B cell (primary cell): ENCODE measurements at regions not wholly inside any gene's neighbourhood (a gene's known extent, or its start where the extent isn't known, plus 50 kb on each side); places are given as distances from the start of the nearest gene placed in this dataset.

ENCODE experiments used
- ATAC-seq: fragments of 200-7000 bp; cut with Tn5 transposase; one replicate; pipeline ENCODE4 v1.10.0; 2021; ENCODE audit warnings: low read depth, mild to moderate bottlenecking, moderate number of reproducible peaks, moderate library complexity
- CTCF ChIA-PET: fragments of 350-600 bp; sonication (Branson Sonifier 250); formaldehyde crosslinking; loops from one replicate; lab custom pipeline; 2021; ENCODE audit warnings: antibody characterized with exemption, inconsistent platforms; lab: Charles Lee
- POLR2A ChIA-PET: fragments of 350-600 bp; sonication (Branson Sonifier 250); formaldehyde crosslinking; loops from one replicate; lab custom pipeline; 2021; ENCODE audit warnings: antibody characterized with exemption; lab: Charles Lee
- DNase-seq: peaks from one replicate; pipeline ENCODE4 v3.0.0; 2013
- H2AFZ ChIP-seq: 2 replicates; pipeline ENCODE4 v1.6.1; 2012; ENCODE audit warnings: mild to moderate bottlenecking, low read depth, low read length; ENCODE audit not compliant: insufficient read depth, poor library complexity, severe bottlenecking
- H3K27ac ChIP-seq, 2 donors: 1 replicate in 1 of 2; 2 replicates in 1 of 2; pipeline ENCODE4 v1.5.1; 2012 to 2013; ENCODE audit warnings: low read length in 2 of 2, mild to moderate bottlenecking in 2 of 2, moderate library complexity in 1 of 2
- H3K27me3 ChIP-seq, 4 experiments: fragments of 200-600 bp in 1 of 4; sonication (generic) in 1 of 4; replicated peaks in 1 of 4; 1 replicate in 2 of 4; 2 replicates in 2 of 4; pipeline versions ENCODE4 v1.6.1 to v1.7.0; 2013 to 2016; ENCODE audit warnings: low read length in 3 of 4, mild to moderate bottlenecking in 2 of 4, mixed read lengths in 1 of 4, moderate library complexity in 1 of 4; ENCODE audit not compliant: insufficient read depth in 4 of 4, control insufficient read depth in 3 of 4; ENCODE audit errors: control extremely low read depth in 1 of 4
- H3K36me3 ChIP-seq, 2 experiments: replicated peaks in 1 of 2; 1 replicate in 1 of 2; 2 replicates in 1 of 2; pipeline versions ENCODE4 v1.6.1 to v1.7.1; 2013; ENCODE audit warnings: low read length in 1 of 2; ENCODE audit not compliant: insufficient read depth in 2 of 2, control insufficient read depth in 1 of 2; ENCODE audit errors: control extremely low read depth in 1 of 2, extremely low read depth in 1 of 2
- H3K4me1 ChIP-seq, 2 donors: fragments of 200-600 bp in 1 of 2; sonication (generic) in 1 of 2; 1 replicate in 1 of 2; 2 replicates in 1 of 2; pipeline versions ENCODE4 v1.5.1 to v1.6.1; 2013 to 2017; ENCODE audit warnings: low read length in 2 of 2; ENCODE audit not compliant: control insufficient read depth in 2 of 2, insufficient read depth in 2 of 2
- H3K4me2 ChIP-seq: replicated peaks from 2 replicates; pipeline ENCODE3; 2012; ENCODE audit warnings: mild to moderate bottlenecking, low read depth, low read length; ENCODE audit not compliant: poor library complexity, severe bottlenecking
- H3K4me3 ChIP-seq, 5 experiments: fragments of 200-600 bp in 1 of 5; sonication (generic) in 1 of 5; 1 replicate in 3 of 5; 2 replicates in 2 of 5; pipeline versions ENCODE4 v1.5.1 to v1.7.0; 2011 to 2016; ENCODE audit warnings: low read length in 4 of 5, mild to moderate bottlenecking in 4 of 5, low read depth in 2 of 5, control low read depth in 1 of 5, moderate library complexity in 1 of 5; ENCODE audit not compliant: insufficient read depth in 1 of 5; ENCODE audit errors: control extremely low read depth in 1 of 5, extremely low read depth in 1 of 5
- H3K79me2 ChIP-seq: fragments of 200-600 bp; sonication (generic); one replicate; pipeline ENCODE4 v1.6.0; 2016; ENCODE audit warnings: low read length; ENCODE audit not compliant: control insufficient read depth, insufficient read depth
- H3K9ac ChIP-seq: fragments of 200-600 bp; sonication (generic); 2 replicates; pipeline ENCODE4 v1.6.1; 2017; ENCODE audit warnings: mild to moderate bottlenecking, low read length, moderate library complexity
- H3K9me3 ChIP-seq, 3 donors: one replicate each; pipeline versions ENCODE4 v1.6.1 to v1.7.1; 2013; ENCODE audit warnings: low read length in 2 of 3; ENCODE audit not compliant: control insufficient read depth in 2 of 3, insufficient read depth in 1 of 3; ENCODE audit errors: control extremely low read depth in 1 of 3
- H4K20me1 ChIP-seq: 2 replicates; pipeline ENCODE4 v1.6.0; 2012; ENCODE audit warnings: mild to moderate bottlenecking, low read length; ENCODE audit not compliant: insufficient read depth, control insufficient read depth, poor library complexity, severe bottlenecking
- H3K27ac Mint-ChIP-seq: one replicate; pipeline ENCODE4 v1.8.0; 2021; ENCODE audit warnings: mixed read lengths
- H3K27me3 Mint-ChIP-seq: one replicate; pipeline ENCODE4 v1.8.0; 2021; ENCODE audit warnings: mixed read lengths
- H3K4me1 Mint-ChIP-seq: one replicate; pipeline ENCODE4 v1.8.0; 2021; ENCODE audit warnings: mixed read lengths
- H3K4me3 Mint-ChIP-seq: one replicate; pipeline ENCODE4 v1.8.0; 2021; ENCODE audit warnings: mixed read lengths
- H3K9me3 Mint-ChIP-seq: one replicate; pipeline ENCODE4 v1.8.0; 2022; ENCODE audit warnings: mixed read lengths; ENCODE audit not compliant: insufficient read depth
- EZH2 ChIP-seq: IDR thresholded peaks from 2 replicates; pipeline ENCODE4 v1.6.1; 2012; ENCODE audit warnings: borderline replicate concordance, low read depth, mild to moderate bottlenecking, moderate library complexity, low read length; ENCODE audit not compliant: insufficient read depth, poor library complexity, severe bottlenecking
- WGBS: methylation state at CpG from one replicate; pipeline ENCODE4 v1.1.5; 2013; ENCODE audit warnings: missing lambda C conversion rate; ENCODE audit not compliant: insufficient coverage; 5-methylcytosine and 5-hydroxymethylcytosine counted together
- intact Hi-C: fragments of 100-400 bp; cut with micrococcal nuclease; formaldehyde crosslinking; loops from one replicate; pipeline ENCODE4 v1.10.0; 2022
- TF ChIP-seq, protein P1 (sequence below): fragments of 200-600 bp; IDR thresholded peaks from one replicate; pipeline ENCODE4 v1.8.0; 2022; ENCODE audit warnings: antibody characterized with exemption, mild to moderate bottlenecking

DNA sequence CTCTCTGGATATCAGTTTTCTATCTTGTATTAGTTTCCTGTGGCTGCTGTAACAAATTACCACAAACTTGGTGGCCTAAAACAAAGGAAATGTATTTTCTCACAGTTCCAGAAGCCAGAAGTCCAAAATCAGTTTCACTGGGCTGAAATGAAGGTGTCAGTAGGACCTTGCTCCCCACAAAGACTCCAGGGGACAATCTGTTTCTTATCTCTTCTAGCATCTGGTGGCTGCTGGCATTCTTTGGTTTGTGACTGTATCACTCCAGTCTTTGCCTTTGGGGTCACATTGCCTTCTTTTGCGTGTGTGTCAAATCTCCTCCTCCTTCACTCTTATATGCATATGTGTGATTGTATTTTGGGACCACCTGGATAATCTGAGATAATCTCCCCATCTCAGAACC, 153.0 kb upstream of the PRPS1L1 start:
- H3K36me3 ChIP-seq: no peaks in the 10 kb centered on the region
- no peaks in the 10 kb centered on the region for H3K79me2 ChIP-seq
- no peak overlapping the region for H3K9ac ChIP-seq
- CTCF ChIA-PET: interaction anchor here (0.7 kb wide), 1 partner anchor 462 kb away, joined by 3 read pairs; no protein-coding TSS in a partner anchor
- H3K4me2 ChIP-seq: no peak overlapping the region
- H3K27me3 ChIP-seq: no peaks in the 10 kb centered on the region
- Mint-ChIP-seq H3K4me1 (peaks cover 34% of the 10 kb centered on the region), H3K9me3 (no peaks in the 10 kb centered on the region), H3K27ac (no peak overlapping the region), H3K27me3 (no peaks in the 10 kb centered on the region), H3K4me3 (no peak overlapping the region)
- no peak for TF ChIP-seq EZH2
- TF ChIP-seq, protein P1, sequence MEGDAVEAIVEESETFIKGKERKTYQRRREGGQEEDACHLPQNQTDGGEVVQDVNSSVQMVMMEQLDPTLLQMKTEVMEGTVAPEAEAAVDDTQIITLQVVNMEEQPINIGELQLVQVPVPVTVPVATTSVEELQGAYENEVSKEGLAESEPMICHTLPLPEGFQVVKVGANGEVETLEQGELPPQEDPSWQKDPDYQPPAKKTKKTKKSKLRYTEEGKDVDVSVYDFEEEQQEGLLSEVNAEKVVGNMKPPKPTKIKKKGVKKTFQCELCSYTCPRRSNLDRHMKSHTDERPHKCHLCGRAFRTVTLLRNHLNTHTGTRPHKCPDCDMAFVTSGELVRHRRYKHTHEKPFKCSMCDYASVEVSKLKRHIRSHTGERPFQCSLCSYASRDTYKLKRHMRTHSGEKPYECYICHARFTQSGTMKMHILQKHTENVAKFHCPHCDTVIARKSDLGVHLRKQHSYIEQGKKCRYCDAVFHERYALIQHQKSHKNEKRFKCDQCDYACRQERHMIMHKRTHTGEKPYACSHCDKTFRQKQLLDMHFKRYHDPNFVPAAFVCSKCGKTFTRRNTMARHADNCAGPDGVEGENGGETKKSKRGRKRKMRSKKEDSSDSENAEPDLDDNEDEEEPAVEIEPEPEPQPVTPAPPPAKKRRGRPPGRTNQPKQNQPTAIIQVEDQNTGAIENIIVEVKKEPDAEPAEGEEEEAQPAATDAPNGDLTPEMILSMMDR: no peak
- ATAC-seq: no peak
- intact Hi-C loops: no loop called here
- no peak overlapping the region for H3K27ac ChIP-seq
- no peaks in the 10 kb centered on the region for H4K20me1 ChIP-seq
- DNase-seq: no peak
- no peak overlapping the region for H2AFZ ChIP-seq
- POLR2A ChIA-PET: no interaction called here
- WGBS: no CpG with 5 or more reads among the region's 1 CpG
- no peaks in the 10 kb centered on the region for H3K9me3 ChIP-seq
- H3K4me3 ChIP-seq: no peak overlapping the region
- peaks cover 18 to 20% of the 10 kb centered on the region in 2 donors for H3K4me1 ChIP-seq

DNA sequence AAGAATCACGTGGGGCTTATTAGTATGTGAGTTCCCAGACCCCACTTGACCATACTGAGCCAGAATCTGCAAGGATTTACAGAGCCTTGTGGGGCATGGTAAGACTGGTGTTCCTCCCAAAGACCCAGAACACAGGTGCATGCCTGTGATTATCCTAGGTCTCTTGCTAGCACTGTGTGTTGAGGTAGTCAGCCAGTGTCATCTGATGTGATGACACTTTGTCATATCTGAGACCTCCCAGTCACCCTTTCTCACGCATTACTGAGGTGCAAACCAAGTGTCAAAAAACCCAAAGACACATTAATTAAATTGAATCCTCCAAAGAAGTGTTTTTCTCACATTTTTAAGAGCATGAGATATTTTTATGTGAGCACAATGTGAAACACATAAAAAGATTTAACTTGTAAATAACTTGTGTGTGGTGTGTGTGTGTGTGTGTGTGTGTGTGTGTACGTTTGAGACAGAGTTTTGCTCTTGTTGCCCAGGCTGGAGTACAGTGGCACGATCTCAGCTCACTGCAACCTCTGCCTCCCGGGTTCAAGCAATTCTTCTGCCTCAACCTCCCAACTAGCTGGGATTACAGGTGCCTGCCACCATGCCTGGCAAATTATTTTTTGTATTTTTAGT, 162.0 kb upstream of the PRPS1L1 start:
- no peak for TF ChIP-seq EZH2
- TF ChIP-seq, protein P1: no peak
- H3K79me2 ChIP-seq: no peaks in the 10 kb centered on the region
- H3K27ac Mint-ChIP-seq: peak overlapping the region; percentile 29
- H3K36me3 ChIP-seq: no peaks in the 10 kb centered on the region
- no peaks in the 10 kb centered on the region for H4K20me1 ChIP-seq
- H3K9me3 Mint-ChIP-seq: no peaks in the 10 kb centered on the region
- H3K27me3 Mint-ChIP-seq: no peaks in the 10 kb centered on the region
- H3K4me3 Mint-ChIP-seq: no peak overlapping the region
- intact Hi-C loops: no loop called here
- WGBS: no CpG with 5 or more reads among the region's 5 CpGs
- H3K9ac ChIP-seq: no peak overlapping the region
- peaks cover 4% of the 10 kb centered on the region for H3K4me1 Mint-ChIP-seq
- no peaks in the 10 kb centered on the region for H3K27me3 ChIP-seq
- ATAC-seq (no peak), DNase-seq (no peak)
- no peak overlapping the region for H3K4me2 ChIP-seq
- no peaks in the 10 kb centered on the region for H3K9me3 ChIP-seq
- ChIA-PET POLR2A (no interaction called here), CTCF (no interaction called here)
- no peaks in the 10 kb centered on the region for H3K4me1 ChIP-seq
- H3K4me3 ChIP-seq: no peak overlapping the region
- H2AFZ ChIP-seq: no peak overlapping the region
- no peak overlapping the region for H3K27ac ChIP-seq
